GM23338 (cell line): ENCODE measurements at regions not wholly inside any gene's neighbourhood (a gene's known extent, or its start where the extent isn't known, plus 50 kb on each side); places are given as distances from the start of the nearest gene placed in this dataset.

Experiments used
- ATAC-seq: fragments of 200-7000 bp; cut with Tn5 transposase; 3 replicates; pipeline ENCODE4 v1.9.1; 2020
- DNase-seq: peaks from one replicate; pipeline ENCODE4 v3.0.0-alpha.2; 2015; ENCODE audit warnings: low spot score
- H2AFZ ChIP-seq: fragments of 200-600 bp; sonication (generic); 2 replicates; pipeline ENCODE4 v1.8.0; 2016; ENCODE audit warnings: antibody characterized with exemption, mild to moderate bottlenecking, moderate library complexity
- H3F3A ChIP-seq: fragments of 200-600 bp; sonication (generic); replicated peaks from 2 replicates; pipeline ENCODE4 v1.8.0; 2017; ENCODE audit warnings: antibody characterized with exemption, mixed run types, low read depth
- H3K27ac ChIP-seq: fragments of 200-600 bp; sonication (generic); 2 replicates; pipeline ENCODE4 v1.6.1; 2016; ENCODE audit warnings: low read depth
- H3K27me3 ChIP-seq: fragments of 200-600 bp; sonication (generic); 2 replicates; pipeline ENCODE4 v1.8.0; 2016; ENCODE audit warnings: mild to moderate bottlenecking, mixed run types, moderate library complexity; ENCODE audit not compliant: insufficient read depth
- H3K36me3 ChIP-seq: fragments of 200-600 bp; sonication (generic); 2 replicates; pipeline ENCODE4 v1.8.0; 2016; ENCODE audit warnings: mild to moderate bottlenecking; ENCODE audit not compliant: insufficient read depth
- H3K4me1 ChIP-seq: fragments of 200-600 bp; sonication (generic); 2 replicates; pipeline ENCODE4 v1.8.0; 2016; ENCODE audit warnings: mild to moderate bottlenecking, moderate library complexity; ENCODE audit not compliant: insufficient read depth
- H3K4me2 ChIP-seq: fragments of 200-600 bp; sonication (generic); 2 replicates; pipeline ENCODE4 v1.7.1; 2017; ENCODE audit warnings: mixed run types
- H3K4me3 ChIP-seq: fragments of 200-600 bp; sonication (generic); 2 replicates; pipeline ENCODE4 v1.6.1; 2016; ENCODE audit warnings: mixed run types
- H3K79me2 ChIP-seq: fragments of 200-600 bp; sonication (generic); replicated peaks from 2 replicates; pipeline ENCODE4 v1.8.0; 2017; ENCODE audit warnings: mild to moderate bottlenecking; ENCODE audit not compliant: insufficient read depth
- H3K9me2 ChIP-seq: fragments of 200-600 bp; sonication (generic); 2 replicates; pipeline ENCODE4 v1.8.0; 2017; ENCODE audit not compliant: insufficient read depth
- H4K20me1 ChIP-seq: fragments of 200-600 bp; sonication (generic); replicated peaks from 2 replicates; pipeline ENCODE4 v1.8.0; 2017; ENCODE audit warnings: mild to moderate bottlenecking; ENCODE audit not compliant: insufficient read depth
- H3K27ac Mint-ChIP-seq: 2 replicates; pipeline ENCODE4 v1.8.0; 2020; ENCODE audit warnings: inconsistent platforms, mild to moderate bottlenecking, moderate library complexity, mixed read lengths
- H3K27me3 Mint-ChIP-seq: 3 replicates; pipeline ENCODE4 v1.8.0; 2022; ENCODE audit warnings: low read depth, mild to moderate bottlenecking, moderate library complexity, mixed read lengths, inconsistent platforms; ENCODE audit not compliant: insufficient read depth, poor library complexity
- H3K36me3 Mint-ChIP-seq: 3 replicates; pipeline ENCODE4 v1.8.0; 2021; ENCODE audit warnings: low read depth, mild to moderate bottlenecking, inconsistent platforms, moderate library complexity, mixed read lengths
- H3K4me1 Mint-ChIP-seq: 3 replicates; pipeline ENCODE4 v1.8.0; 2020; ENCODE audit warnings: mild to moderate bottlenecking, inconsistent platforms, mixed read lengths
- H3K4me3 Mint-ChIP-seq: 3 replicates; pipeline ENCODE4 v1.8.0; 2021; ENCODE audit warnings: moderate library complexity, mild to moderate bottlenecking, inconsistent platforms, mixed read lengths
- H3K9me3 Mint-ChIP-seq: 3 replicates; pipeline ENCODE4 v1.8.0; 2020; ENCODE audit warnings: moderate library complexity, mild to moderate bottlenecking, inconsistent platforms, mixed read lengths
- CREB1 ChIP-seq: fragments of 250-450 bp; sonication (Bioruptor Pico); IDR thresholded peaks from 2 replicates; pipeline ENCODE4 v1.5.0; 2020; ENCODE audit warnings: low read depth, mild to moderate bottlenecking, moderate library complexity
- ETS1 ChIP-seq: IDR thresholded peaks from 2 replicates; pipeline ENCODE4 v1.6.1; 2016; ENCODE audit warnings: antibody characterized with exemption
- EZH2 ChIP-seq: fragments of 200-600 bp; sonication (generic); IDR thresholded peaks from one replicate; pipeline ENCODE4 v1.8.0; 2017; ENCODE audit warnings: antibody characterized with exemption, mild to moderate bottlenecking, low read depth; ENCODE audit not compliant: unreplicated experiment
- EZH2phosphoT487 ChIP-seq: fragments of 200-600 bp; sonication (generic); IDR thresholded peaks from one replicate; pipeline ENCODE4 v1.8.1; 2018; ENCODE audit warnings: antibody characterized with exemption; ENCODE audit not compliant: unreplicated experiment
- JUNB ChIP-seq: IDR thresholded peaks from one replicate; pipeline ENCODE4 v1.6.1; 2016; ENCODE audit warnings: antibody characterized with exemption; ENCODE audit not compliant: unreplicated experiment
- NANOG ChIP-seq: IDR thresholded peaks from 2 replicates; pipeline ENCODE4 v1.6.1; 2016; ENCODE audit warnings: antibody characterized with exemption, borderline replicate concordance
- POLR2AphosphoS5 ChIP-seq: IDR thresholded peaks from 2 replicates; pipeline ENCODE4 v1.6.1; 2016; ENCODE audit warnings: antibody characterized with exemption, low read depth
- STAT1 ChIP-seq: IDR thresholded peaks from one replicate; pipeline ENCODE4 v1.6.1; 2016; ENCODE audit warnings: antibody characterized with exemption; ENCODE audit not compliant: unreplicated experiment
- ZNF114 ChIP-seq: fragments of 250-450 bp; sonication (Bioruptor Pico); IDR thresholded peaks from 2 replicates; pipeline ENCODE4 v1.5.0; 2020; ENCODE audit warnings: mild to moderate bottlenecking, moderate library complexity
- ZNF331 ChIP-seq: fragments of 250-450 bp; sonication (Bioruptor Pico); IDR thresholded peaks from 2 replicates; pipeline ENCODE4 v1.5.0; 2020; ENCODE audit warnings: low read depth, mild to moderate bottlenecking, moderate library complexity
- ZNF462 ChIP-seq: fragments of 250-450 bp; sonication (Bioruptor Pico); IDR thresholded peaks from 2 replicates; pipeline ENCODE4 v1.5.0; 2020; ENCODE audit warnings: mild to moderate bottlenecking, moderate library complexity
- TF ChIP-seq, protein P1 (sequence below): IDR thresholded peaks from one replicate; pipeline ENCODE4 v1.6.1; 2018; ENCODE audit warnings: antibody characterized with exemption; ENCODE audit not compliant: unreplicated experiment
- TF ChIP-seq, protein P2 (sequence below), 2 experiments: fragments of 200-600 bp in 1 of 2; sonication (generic) in 1 of 2; conservative IDR thresholded peaks; 2 replicates each; pipeline versions ENCODE4 v1.5.1 to v1.6.1; 2016 to 2017; ENCODE audit warnings: antibody characterized with exemption in 2 of 2, low read depth in 2 of 2, mild to moderate bottlenecking in 2 of 2, moderate library complexity in 1 of 2

DNA sequence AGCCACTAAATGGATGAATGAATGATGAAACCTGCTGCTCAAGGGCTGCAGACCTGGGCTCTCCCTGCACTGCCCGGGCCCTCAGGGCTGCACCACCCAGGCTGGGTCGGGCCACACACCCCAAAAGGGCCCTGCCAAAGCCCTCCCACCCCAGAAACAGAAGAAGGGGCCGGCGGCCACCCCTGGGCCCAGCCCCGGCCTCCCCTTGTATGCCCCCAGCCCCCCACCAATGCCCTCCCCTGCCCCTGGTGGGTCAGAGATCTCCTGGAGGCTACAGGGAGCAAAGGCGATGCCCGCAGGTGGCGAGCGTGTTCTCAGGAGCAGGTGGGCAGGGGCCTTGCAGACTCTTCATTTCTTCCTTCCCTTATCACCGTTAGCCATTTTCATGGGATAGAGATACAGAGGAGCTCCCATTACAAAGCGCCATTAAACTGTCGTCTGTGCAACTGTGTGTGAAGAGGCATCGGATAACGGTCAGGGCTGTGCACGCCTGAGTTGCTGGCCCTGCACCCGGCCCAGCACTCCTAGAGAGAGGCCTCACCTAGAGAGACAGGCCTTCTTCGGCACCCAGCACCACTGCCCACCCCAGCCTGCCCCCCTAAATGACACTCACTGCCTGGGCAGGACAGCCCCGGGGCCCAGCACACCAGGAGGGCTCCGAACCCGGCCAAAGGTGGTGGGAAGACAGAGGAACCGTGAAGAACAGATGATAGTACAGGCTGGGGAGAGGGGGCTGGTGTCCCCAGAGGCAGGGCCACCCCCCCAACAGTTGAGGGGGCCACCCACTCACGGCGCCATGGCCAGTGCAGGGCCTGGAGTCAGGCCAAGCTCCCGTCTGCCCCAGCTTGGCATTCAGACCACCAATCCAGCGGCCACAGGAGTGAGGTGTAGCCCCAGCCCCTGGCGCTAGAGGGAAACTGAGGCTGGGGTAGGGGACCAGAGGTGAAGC, 133.7 kb downstream of the FAM53A start:
- Histone ChIP-seq H3K4me2 (no peak overlapping the region), H3K27ac (no peak overlapping the region), H3K27me3 (no peaks in the 10 kb centered on the region), H2AFZ (no peak overlapping the region), H4K20me1 (no peaks in the 10 kb centered on the region), H3K9me2 (no peaks in the 10 kb centered on the region), H3K79me2 (no peaks in the 10 kb centered on the region), H3K36me3 (no peaks in the 10 kb centered on the region), H3K4me1 (no peaks in the 10 kb centered on the region), H3F3A (no peaks in the 10 kb centered on the region), H3K4me3 (no peak overlapping the region)
- Mint-ChIP-seq H3K4me1 (peaks cover 3% of the 10 kb centered on the region; the same call in 2 of the 3 replicates), H3K9me3 (no peaks in the 10 kb centered on the region; the same call in 2 of the 3 replicates), H3K27ac (no peak overlapping the region), H3K4me3 (no peak overlapping the region), H3K27me3 (peaks cover 8% of the 10 kb centered on the region), H3K36me3 (no peaks in the 10 kb centered on the region)
- ATAC-seq, result no peak
- DNase-seq, result no peak
- TF ChIP-seq ZNF462 (no peak), EZH2phosphoT487 (no peak), ZNF114 (CRISPR knock-in tag) (no peak), ZNF331 (CRISPR knock-in tag) (no peak), POLR2AphosphoS5 (no peak), JUNB (no peak), CREB1 (CRISPR knock-in tag) (no peak), ETS1 (no peak), NANOG (no peak), EZH2 (no peak), STAT1 (no peak)
- TF ChIP-seq, protein P1, sequence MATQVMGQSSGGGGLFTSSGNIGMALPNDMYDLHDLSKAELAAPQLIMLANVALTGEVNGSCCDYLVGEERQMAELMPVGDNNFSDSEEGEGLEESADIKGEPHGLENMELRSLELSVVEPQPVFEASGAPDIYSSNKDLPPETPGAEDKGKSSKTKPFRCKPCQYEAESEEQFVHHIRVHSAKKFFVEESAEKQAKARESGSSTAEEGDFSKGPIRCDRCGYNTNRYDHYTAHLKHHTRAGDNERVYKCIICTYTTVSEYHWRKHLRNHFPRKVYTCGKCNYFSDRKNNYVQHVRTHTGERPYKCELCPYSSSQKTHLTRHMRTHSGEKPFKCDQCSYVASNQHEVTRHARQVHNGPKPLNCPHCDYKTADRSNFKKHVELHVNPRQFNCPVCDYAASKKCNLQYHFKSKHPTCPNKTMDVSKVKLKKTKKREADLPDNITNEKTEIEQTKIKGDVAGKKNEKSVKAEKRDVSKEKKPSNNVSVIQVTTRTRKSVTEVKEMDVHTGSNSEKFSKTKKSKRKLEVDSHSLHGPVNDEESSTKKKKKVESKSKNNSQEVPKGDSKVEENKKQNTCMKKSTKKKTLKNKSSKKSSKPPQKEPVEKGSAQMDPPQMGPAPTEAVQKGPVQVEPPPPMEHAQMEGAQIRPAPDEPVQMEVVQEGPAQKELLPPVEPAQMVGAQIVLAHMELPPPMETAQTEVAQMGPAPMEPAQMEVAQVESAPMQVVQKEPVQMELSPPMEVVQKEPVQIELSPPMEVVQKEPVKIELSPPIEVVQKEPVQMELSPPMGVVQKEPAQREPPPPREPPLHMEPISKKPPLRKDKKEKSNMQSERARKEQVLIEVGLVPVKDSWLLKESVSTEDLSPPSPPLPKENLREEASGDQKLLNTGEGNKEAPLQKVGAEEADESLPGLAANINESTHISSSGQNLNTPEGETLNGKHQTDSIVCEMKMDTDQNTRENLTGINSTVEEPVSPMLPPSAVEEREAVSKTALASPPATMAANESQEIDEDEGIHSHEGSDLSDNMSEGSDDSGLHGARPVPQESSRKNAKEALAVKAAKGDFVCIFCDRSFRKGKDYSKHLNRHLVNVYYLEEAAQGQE, result no peak
- TF ChIP-seq, protein P2, sequence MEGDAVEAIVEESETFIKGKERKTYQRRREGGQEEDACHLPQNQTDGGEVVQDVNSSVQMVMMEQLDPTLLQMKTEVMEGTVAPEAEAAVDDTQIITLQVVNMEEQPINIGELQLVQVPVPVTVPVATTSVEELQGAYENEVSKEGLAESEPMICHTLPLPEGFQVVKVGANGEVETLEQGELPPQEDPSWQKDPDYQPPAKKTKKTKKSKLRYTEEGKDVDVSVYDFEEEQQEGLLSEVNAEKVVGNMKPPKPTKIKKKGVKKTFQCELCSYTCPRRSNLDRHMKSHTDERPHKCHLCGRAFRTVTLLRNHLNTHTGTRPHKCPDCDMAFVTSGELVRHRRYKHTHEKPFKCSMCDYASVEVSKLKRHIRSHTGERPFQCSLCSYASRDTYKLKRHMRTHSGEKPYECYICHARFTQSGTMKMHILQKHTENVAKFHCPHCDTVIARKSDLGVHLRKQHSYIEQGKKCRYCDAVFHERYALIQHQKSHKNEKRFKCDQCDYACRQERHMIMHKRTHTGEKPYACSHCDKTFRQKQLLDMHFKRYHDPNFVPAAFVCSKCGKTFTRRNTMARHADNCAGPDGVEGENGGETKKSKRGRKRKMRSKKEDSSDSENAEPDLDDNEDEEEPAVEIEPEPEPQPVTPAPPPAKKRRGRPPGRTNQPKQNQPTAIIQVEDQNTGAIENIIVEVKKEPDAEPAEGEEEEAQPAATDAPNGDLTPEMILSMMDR (conservative IDR thresholded peaks at IDR 0.05; ENCODE audit: low read depth in 2 of 2), result no peak
